Mucosa of descending colon (tissue), 3 donors: ENCODE measurements at regions not wholly inside any gene's neighbourhood (a gene's known extent, or its start where the extent isn't known, plus 50 kb on each side); places are given as distances from the start of the nearest gene placed in this dataset.

Experiments used
- ATAC-seq: fragments of 200-7000 bp; cut with Tn5 transposase; one replicate; pipeline ENCODE4 v1.9.1; 2020; ENCODE audit warnings: mild to moderate bottlenecking, moderate library complexity
- DNase-seq, 3 donors: peaks; one replicate each; pipeline ENCODE4 v3.0.0-alpha.2; 2020
- H3K36me3 ChIP-seq: fragments of 200-600 bp; one replicate; pipeline ENCODE4 v1.8.0; 2021; ENCODE audit warnings: low read depth, mild to moderate bottlenecking
- H3K4me1 ChIP-seq: fragments of 200-600 bp; one replicate; pipeline ENCODE4 v1.8.0; 2021; ENCODE audit warnings: low read depth, mild to moderate bottlenecking
- H3K4me3 ChIP-seq: fragments of 200-600 bp; one replicate; pipeline ENCODE4 v1.8.0; 2021; ENCODE audit warnings: mild to moderate bottlenecking
- H3K9me3 ChIP-seq: fragments of 200-600 bp; one replicate; pipeline ENCODE4 v1.8.0; 2021; ENCODE audit warnings: mild to moderate bottlenecking
- intact Hi-C, 2 donors: fragments of 100-400 bp; cut with DNase I in 1 of 2; cut with micrococcal nuclease in 1 of 2; formaldehyde crosslinking; loops; one replicate each; pipeline versions ENCODE4 v1.11.0 to v1.11.1; 2022; cut with DNase I, micrococcal nuclease
- TF ChIP-seq, protein P1 (sequence below): fragments of 200-600 bp; IDR thresholded peaks from one replicate; pipeline ENCODE4 v1.8.0; 2022; ENCODE audit warnings: antibody characterized with exemption, mild to moderate bottlenecking
- donor health status: DM: no; HTN: no; CAD: no; lungs with moderate emphysema.
- donor health status: DM: no; HTN: no; CAD: no.
- donor health status: DM: no; HTN: yes; CAD: no.

- TF ChIP-seq, protein P1, sequence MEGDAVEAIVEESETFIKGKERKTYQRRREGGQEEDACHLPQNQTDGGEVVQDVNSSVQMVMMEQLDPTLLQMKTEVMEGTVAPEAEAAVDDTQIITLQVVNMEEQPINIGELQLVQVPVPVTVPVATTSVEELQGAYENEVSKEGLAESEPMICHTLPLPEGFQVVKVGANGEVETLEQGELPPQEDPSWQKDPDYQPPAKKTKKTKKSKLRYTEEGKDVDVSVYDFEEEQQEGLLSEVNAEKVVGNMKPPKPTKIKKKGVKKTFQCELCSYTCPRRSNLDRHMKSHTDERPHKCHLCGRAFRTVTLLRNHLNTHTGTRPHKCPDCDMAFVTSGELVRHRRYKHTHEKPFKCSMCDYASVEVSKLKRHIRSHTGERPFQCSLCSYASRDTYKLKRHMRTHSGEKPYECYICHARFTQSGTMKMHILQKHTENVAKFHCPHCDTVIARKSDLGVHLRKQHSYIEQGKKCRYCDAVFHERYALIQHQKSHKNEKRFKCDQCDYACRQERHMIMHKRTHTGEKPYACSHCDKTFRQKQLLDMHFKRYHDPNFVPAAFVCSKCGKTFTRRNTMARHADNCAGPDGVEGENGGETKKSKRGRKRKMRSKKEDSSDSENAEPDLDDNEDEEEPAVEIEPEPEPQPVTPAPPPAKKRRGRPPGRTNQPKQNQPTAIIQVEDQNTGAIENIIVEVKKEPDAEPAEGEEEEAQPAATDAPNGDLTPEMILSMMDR = no peak
- H3K9me3 ChIP-seq = no peaks in the 10 kb centered on the region
- intact Hi-C loops = no loop called here
- DNase-seq (no peak), ATAC-seq (no peak)
- H3K4me3 ChIP-seq = no peak overlapping the region
- H3K4me1 ChIP-seq = no peaks in the 10 kb centered on the region
- no peaks in the 10 kb centered on the region for H3K36me3 ChIP-seq
Observed at GRCh38 chr14:56979936-56980335, 169.7 kb upstream of the OTX2 start.

- H3K4me3 ChIP-seq = no peak overlapping the region
- no peaks in the 10 kb centered on the region for H3K9me3 ChIP-seq
- DNase-seq = no peak
- no peaks in the 10 kb centered on the region for H3K4me1 ChIP-seq
- no peaks in the 10 kb centered on the region for H3K36me3 ChIP-seq
- intact Hi-C loops = no loop called here
- no peak for ATAC-seq
- TF ChIP-seq, protein P1 = no peak
Observed at GRCh38 chr14:56976211-56976610, 165.9 kb upstream of the OTX2 start.

DNA sequence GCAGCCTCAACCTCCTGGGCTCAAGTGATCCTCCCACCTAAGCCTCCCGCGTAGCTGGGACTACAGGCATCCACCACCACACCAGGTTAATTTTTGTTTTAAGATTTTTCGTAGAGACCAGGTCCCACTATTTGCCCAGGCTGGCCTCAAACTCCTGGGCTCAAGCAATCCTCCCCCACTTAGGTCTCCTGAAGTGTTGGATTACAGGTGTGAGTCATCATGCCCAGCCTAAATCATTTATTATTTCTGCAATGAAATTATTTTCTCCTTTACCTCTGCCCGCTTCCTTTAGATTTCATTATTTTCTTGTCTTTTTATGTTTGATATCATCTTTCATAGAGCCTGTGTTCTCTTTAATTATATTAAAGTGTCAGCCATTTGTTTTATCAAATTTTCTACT, 165.2 kb upstream of the OTX2 start:
- H3K9me3 ChIP-seq = no peaks in the 10 kb centered on the region
- intact Hi-C loops = no loop called here
- no peaks in the 10 kb centered on the region for H3K36me3 ChIP-seq
- H3K4me1 ChIP-seq = no peaks in the 10 kb centered on the region
- no peak overlapping the region for H3K4me3 ChIP-seq
- TF ChIP-seq, protein P1 = no peak
- no peak for DNase-seq
- ATAC-seq = no peak

DNA sequence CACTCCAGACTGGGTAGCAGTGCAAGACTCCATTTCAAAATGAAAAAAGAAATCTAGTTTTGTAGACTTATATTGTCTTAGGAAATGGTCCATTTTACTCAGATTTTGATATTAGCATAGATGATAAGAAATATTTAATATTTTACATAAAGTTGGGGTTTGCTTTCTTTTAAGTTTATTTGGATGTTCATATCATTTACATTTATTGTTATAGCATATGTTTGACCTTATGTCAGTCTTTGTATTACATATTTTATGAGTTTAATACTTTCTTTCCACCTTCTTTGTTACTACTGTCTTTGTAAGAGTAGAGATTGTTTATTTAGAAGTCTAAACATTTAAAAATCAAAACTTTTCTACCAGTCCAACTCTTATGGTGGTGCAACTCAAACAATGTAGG, 162.7 kb upstream of the OTX2 start:
- intact Hi-C loops = no loop called here
- Histone ChIP-seq H3K4me1 (no peaks in the 10 kb centered on the region), H3K36me3 (no peaks in the 10 kb centered on the region), H3K4me3 (no peak overlapping the region), H3K9me3 (no peaks in the 10 kb centered on the region)
- no peak for ATAC-seq
- no peak for DNase-seq
- TF ChIP-seq, protein P1 = no peak

- Histone ChIP-seq H3K36me3 (no peaks in the 10 kb centered on the region), H3K9me3 (no peaks in the 10 kb centered on the region), H3K4me1 (no peaks in the 10 kb centered on the region), H3K4me3 (no peak overlapping the region)
- TF ChIP-seq, protein P1 = no peak
- intact Hi-C loops = no loop called here
- DNase-seq (no peak), ATAC-seq (no peak)
Observed at GRCh38 chr14:56964895-56965294, 154.6 kb upstream of the OTX2 start.

- Histone ChIP-seq H3K4me1 (no peaks in the 10 kb centered on the region), H3K4me3 (no peak overlapping the region), H3K36me3 (no peaks in the 10 kb centered on the region), H3K9me3 (no peaks in the 10 kb centered on the region)
- DNase-seq = no peak
- intact Hi-C loops = no loop called here
- ATAC-seq = no peak
- TF ChIP-seq, protein P1 = no peak
Observed at GRCh38 chr14:56963381-56963780, 153.1 kb upstream of the OTX2 start.
